Loucy (cell line): ENCODE measurements at regions not wholly inside any gene's neighbourhood (a gene's known extent, or its start where the extent isn't known, plus 50 kb on each side); places are given as distances from the start of the nearest gene placed in this dataset.

Source experiments
- H2AFZ ChIP-seq: fragments of 200-600 bp; sonication (generic); 2 replicates; pipeline ENCODE4 v1.6.0; 2016; ENCODE audit warnings: antibody characterized with exemption, mild to moderate bottlenecking, low read length, moderate library complexity
- H3F3A ChIP-seq: fragments of 200-600 bp; 2 replicates; pipeline ENCODE4 v1.6.0; 2016; ENCODE audit warnings: antibody characterized with exemption, low read depth, mild to moderate bottlenecking
- H3K27me3 ChIP-seq: fragments of 200-600 bp; sonication (generic); 2 replicates; pipeline ENCODE4 v1.6.1; 2014; ENCODE audit warnings: low read length, mild to moderate bottlenecking; ENCODE audit not compliant: insufficient read depth, poor library complexity, severe bottlenecking
- H3K36me3 ChIP-seq: fragments of 200-600 bp; sonication (generic); 2 replicates; pipeline ENCODE4 v1.6.1; 2016; ENCODE audit warnings: low read length; ENCODE audit not compliant: insufficient read depth
- H3K4me1 ChIP-seq: fragments of 200-600 bp; sonication (generic); 2 replicates; pipeline ENCODE4 v1.5.1; 2014; ENCODE audit warnings: low read length, mild to moderate bottlenecking; ENCODE audit not compliant: insufficient read depth, poor library complexity, severe bottlenecking
- H3K4me2 ChIP-seq: fragments of 200-600 bp; sonication (generic); 2 replicates; pipeline ENCODE4 v1.6.0; 2014; ENCODE audit warnings: antibody characterized with exemption, low read length, low read depth, mild to moderate bottlenecking; ENCODE audit not compliant: poor library complexity, severe bottlenecking
- H3K4me3 ChIP-seq: fragments of 200-600 bp; sonication (generic); 2 replicates; pipeline ENCODE4 v1.5.1; 2014; ENCODE audit warnings: low read length, mild to moderate bottlenecking, mixed read lengths; ENCODE audit not compliant: poor library complexity, severe bottlenecking
- H3K79me2 ChIP-seq: fragments of 200-600 bp; sonication (generic); 2 replicates; pipeline ENCODE4 v1.6.1; 2014; ENCODE audit warnings: low read length; ENCODE audit not compliant: insufficient read depth
- H3K9ac ChIP-seq: fragments of 200-600 bp; sonication (generic); 2 replicates; pipeline ENCODE4 v1.6.0; 2014; ENCODE audit warnings: mild to moderate bottlenecking, low read depth, low read length, moderate library complexity; ENCODE audit not compliant: poor library complexity, severe bottlenecking
- H3K9me2 ChIP-seq: fragments of 200-600 bp; sonication (generic); replicated peaks from 2 replicates; pipeline ENCODE4 v1.6.1; 2016; ENCODE audit warnings: low read depth, low read length, mixed read lengths
- H3K9me3 ChIP-seq: fragments of 200-600 bp; sonication (generic); 2 replicates; pipeline ENCODE4 v1.6.1; 2014; ENCODE audit warnings: mild to moderate bottlenecking, antibody characterized with exemption, low read length, low read depth; ENCODE audit not compliant: insufficient read depth
- H4K20me1 ChIP-seq: fragments of 200-600 bp; sonication (generic); 2 replicates; pipeline ENCODE4 v1.6.0; 2014; ENCODE audit warnings: antibody characterized with exemption, low read length, mild to moderate bottlenecking; ENCODE audit not compliant: insufficient read depth, poor library complexity, severe bottlenecking
- CTCF ChIP-seq: fragments of 200-600 bp; sonication (generic); conservative IDR thresholded peaks from 2 replicates; pipeline ENCODE4 v1.5.1; 2014; ENCODE audit warnings: mild to moderate bottlenecking, antibody characterized with exemption, low read length
- EZH2phosphoT487 ChIP-seq: fragments of 200-600 bp; IDR thresholded peaks from 2 replicates; pipeline ENCODE4 v1.6.1; 2018; ENCODE audit warnings: antibody characterized with exemption, mild to moderate bottlenecking, moderate library complexity, borderline replicate concordance

GRCh38 chr14:84544486-84545131, 985.3 kb upstream of the FLRT2 start:
- H3K79me2 ChIP-seq, result no peaks in the 10 kb centered on the region
- no peaks in the 10 kb centered on the region for H3K9me2 ChIP-seq
- H3F3A ChIP-seq, result no peaks in the 10 kb centered on the region
- no peak overlapping the region for H2AFZ ChIP-seq
- no peaks in the 10 kb centered on the region for H4K20me1 ChIP-seq
- H3K4me3 ChIP-seq, result no peak overlapping the region
- TF ChIP-seq CTCF (no peak), EZH2phosphoT487 (no peak)
- no peaks in the 10 kb centered on the region for H3K9me3 ChIP-seq
- H3K27me3 ChIP-seq, result no peaks in the 10 kb centered on the region
- no peak overlapping the region for H3K4me2 ChIP-seq
- no peaks in the 10 kb centered on the region for H3K36me3 ChIP-seq
- H3K4me1 ChIP-seq, result no peaks in the 10 kb centered on the region
- no peak overlapping the region for H3K9ac ChIP-seq

- no peak overlapping the region for H3K4me3 ChIP-seq
- H3K79me2 ChIP-seq, result no peaks in the 10 kb centered on the region
- no peaks in the 10 kb centered on the region for H4K20me1 ChIP-seq
- no peaks in the 10 kb centered on the region for H3K27me3 ChIP-seq
- H3K9me2 ChIP-seq, result no peaks in the 10 kb centered on the region
- no peaks in the 10 kb centered on the region for H3K9me3 ChIP-seq
- H2AFZ ChIP-seq, result no peak overlapping the region
- H3K4me2 ChIP-seq, result no peak overlapping the region
- no peaks in the 10 kb centered on the region for H3F3A ChIP-seq
- TF ChIP-seq CTCF, result no peak
- TF ChIP-seq EZH2phosphoT487, result no peak
- no peak overlapping the region for H3K9ac ChIP-seq
- no peaks in the 10 kb centered on the region for H3K36me3 ChIP-seq
- H3K4me1 ChIP-seq, result no peaks in the 10 kb centered on the region
Measured at GRCh38 chr14:84546236-84546635, 983.7 kb upstream of the FLRT2 start.

GRCh38 chr14:84554136-84554535, 975.8 kb upstream of the FLRT2 start:
- TF ChIP-seq EZH2phosphoT487 (no peak), CTCF (no peak)
- H3K4me3 ChIP-seq, result no peak overlapping the region
- H3K79me2 ChIP-seq, result no peaks in the 10 kb centered on the region
- no peak overlapping the region for H3K4me2 ChIP-seq
- no peaks in the 10 kb centered on the region for H3K36me3 ChIP-seq
- no peak overlapping the region for H3K9ac ChIP-seq
- H3K4me1 ChIP-seq, result no peaks in the 10 kb centered on the region
- H3F3A ChIP-seq, result no peaks in the 10 kb centered on the region
- no peaks in the 10 kb centered on the region for H3K9me2 ChIP-seq
- no peaks in the 10 kb centered on the region for H4K20me1 ChIP-seq
- H3K27me3 ChIP-seq, result no peaks in the 10 kb centered on the region
- H2AFZ ChIP-seq, result no peak overlapping the region
- no peaks in the 10 kb centered on the region for H3K9me3 ChIP-seq
